Mucosa of rectum (tissue), 2 donors: ENCODE measurements at regions not wholly inside any gene's neighbourhood (a gene's known extent, or its start where the extent isn't known, plus 50 kb on each side); places are given as distances from the start of the nearest gene placed in this dataset.

Experiments
- H3K27ac ChIP-seq, 2 donors: one replicate each; pipeline ENCODE4 v1.7.0; 2013; ENCODE audit warnings: inconsistent platforms in 2 of 2, low read depth in 2 of 2, low read length in 2 of 2
- H3K27me3 ChIP-seq, 2 donors: one replicate each; pipeline ENCODE4 v1.7.0; 2013; ENCODE audit warnings: low read length in 2 of 2; ENCODE audit not compliant: control insufficient read depth in 2 of 2, insufficient read depth in 2 of 2
- H3K36me3 ChIP-seq, 2 donors: one replicate each; pipeline ENCODE4 v1.7.0; 2013; ENCODE audit warnings: low read length in 2 of 2; ENCODE audit not compliant: control insufficient read depth in 2 of 2, insufficient read depth in 2 of 2
- H3K4me1 ChIP-seq, 2 donors: one replicate each; pipeline ENCODE4 v1.7.0; 2013; ENCODE audit warnings: low read length in 2 of 2, mild to moderate bottlenecking in 1 of 2; ENCODE audit not compliant: control insufficient read depth in 2 of 2, insufficient read depth in 2 of 2
- H3K4me3 ChIP-seq, 2 donors: one replicate each; pipeline ENCODE4 v1.7.0; 2013; ENCODE audit warnings: low read length in 2 of 2
- H3K9ac ChIP-seq, 2 donors: one replicate each; pipeline ENCODE4 v1.7.0; 2013; ENCODE audit warnings: low read length in 2 of 2, low read depth in 1 of 2, mild to moderate bottlenecking in 1 of 2
- H3K9me3 ChIP-seq, 2 donors: one replicate each; pipeline ENCODE4 v1.7.0; 2013; ENCODE audit warnings: low read length in 2 of 2; ENCODE audit not compliant: control insufficient read depth in 2 of 2
- donor health status: healthy.
- donor health status: Normal muscosa, but diverticular disease.

- Histone ChIP-seq H3K9me3 (no peaks in the 10 kb centered on the region), H3K4me3 (no peak overlapping the region)
Measured at GRCh38 chr13:103134271-103134670, 68.1 kb upstream of the SLC10A2 start.

GRCh38 chr13:103133556-103133955 lies 67.3 kb upstream of the SLC10A2 start:
- H3K9me3 ChIP-seq = no peaks in the 10 kb centered on the region
- no peaks in the 10 kb centered on the region for H3K27me3 ChIP-seq
- H3K4me3 ChIP-seq = no peak overlapping the region
- no peaks in the 10 kb centered on the region for H3K4me1 ChIP-seq
- no peaks in the 10 kb centered on the region for H3K36me3 ChIP-seq
- no peak overlapping the region for H3K9ac ChIP-seq
- H3K27ac ChIP-seq = no peak overlapping the region

More at GRCh38 chr13:103134271-103134670, 68.1 kb upstream of the SLC10A2 start:
- no peak overlapping the region for H3K27ac ChIP-seq
- H3K36me3 ChIP-seq = no peaks in the 10 kb centered on the region
- no peak overlapping the region for H3K9ac ChIP-seq
- H3K27me3 ChIP-seq = no peaks in the 10 kb centered on the region
- no peaks in the 10 kb centered on the region for H3K4me1 ChIP-seq

GRCh38 chr13:103130681-103131210 lies 64.5 kb upstream of the SLC10A2 start:
- no peak overlapping the region for H3K27ac ChIP-seq
- H3K9ac ChIP-seq = no peak overlapping the region
- H3K36me3 ChIP-seq = no peaks in the 10 kb centered on the region
- H3K4me3 ChIP-seq = no peak overlapping the region
- H3K27me3 ChIP-seq = no peaks in the 10 kb centered on the region
- no peaks in the 10 kb centered on the region for H3K4me1 ChIP-seq
- no peaks in the 10 kb centered on the region for H3K9me3 ChIP-seq

GRCh38 chr13:103130146-103130545 lies 63.9 kb upstream of the SLC10A2 start:
- Histone ChIP-seq H3K4me3 (no peak overlapping the region), H3K27me3 (no peaks in the 10 kb centered on the region), H3K4me1 (no peaks in the 10 kb centered on the region), H3K27ac (no peak overlapping the region), H3K9ac (no peak overlapping the region), H3K9me3 (no peaks in the 10 kb centered on the region), H3K36me3 (no peaks in the 10 kb centered on the region)
